ENCODE measurements at regions not wholly inside any gene's neighbourhood (a gene's known extent, or its start where the extent isn't known, plus 50 kb on each side); places are given as distances from the start of the nearest gene placed in this dataset.

DNA sequence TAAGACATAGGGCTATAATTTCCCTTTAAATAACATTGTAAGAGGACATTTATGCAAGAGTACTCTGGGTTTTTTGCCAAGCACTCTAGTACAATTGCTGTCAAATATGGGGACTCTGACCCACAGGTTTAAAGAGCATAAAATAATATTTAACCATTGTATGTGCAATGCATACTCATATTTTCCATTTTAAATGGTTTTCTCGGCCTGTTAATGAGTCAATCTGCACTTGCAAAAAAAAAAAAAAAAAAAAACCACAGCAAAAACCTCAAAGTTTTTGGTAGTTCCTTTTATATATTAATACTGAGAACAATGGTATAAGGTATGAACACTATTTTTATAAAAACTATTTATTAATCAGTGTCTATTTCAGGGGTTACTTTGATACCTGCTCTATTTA is 304.0 kb upstream of the CBLB start:
- no peaks in the 10 kb centered on the region for H3K4me1 ChIP-seq (ENCODE audit: control insufficient read depth in 2 of 2, insufficient read depth in 2 of 2, low read length in 2 of 2)
- H3K27ac ChIP-seq (ENCODE audit: low read depth in 2 of 2, low read length in 2 of 2) = no peak overlapping the region
- H3K9ac ChIP-seq (ENCODE audit: low read depth in 1 of 2, low read length in 2 of 2) = no peak overlapping the region
- H3K27me3 ChIP-seq (ENCODE audit: control insufficient read depth in 2 of 2, insufficient read depth in 2 of 2, low read length in 2 of 2) = no peaks in the 10 kb centered on the region
- H3K9me3 ChIP-seq (ENCODE audit: control insufficient read depth in 2 of 2, low read length in 2 of 2) = no peaks in the 10 kb centered on the region
- no peaks in the 10 kb centered on the region for H3K36me3 ChIP-seq (ENCODE audit: control insufficient read depth in 2 of 2, insufficient read depth in 2 of 2, low read length in 2 of 2)
- no peak overlapping the region for H3K4me3 ChIP-seq (ENCODE audit: low read length in 2 of 2)

DNA sequence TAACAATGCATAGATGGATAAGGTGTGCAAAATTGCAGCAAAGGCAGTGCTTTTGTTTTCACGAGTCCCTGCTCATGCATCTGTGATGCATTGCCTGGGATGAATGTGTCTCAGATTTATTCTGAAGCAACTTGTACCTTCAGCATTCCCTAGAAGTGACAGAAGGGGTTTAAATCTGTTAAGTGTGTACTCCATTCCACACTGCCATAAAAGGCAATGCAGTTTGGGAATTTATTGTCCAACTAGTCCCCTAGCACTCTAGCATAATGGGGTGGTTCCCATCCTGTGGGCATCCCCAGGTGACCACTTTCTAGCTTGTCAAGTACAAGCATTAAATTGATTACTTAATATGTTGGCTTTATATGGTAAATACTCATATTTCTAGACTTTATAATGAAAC is 306.5 kb upstream of the CBLB start:
- Histone ChIP-seq H3K9ac (ENCODE audit: low read depth in 1 of 2, low read length in 2 of 2) (no peak overlapping the region), H3K9me3 (ENCODE audit: control insufficient read depth in 2 of 2, low read length in 2 of 2) (no peaks in the 10 kb centered on the region), H3K4me1 (ENCODE audit: control insufficient read depth in 2 of 2, insufficient read depth in 2 of 2, low read length in 2 of 2) (no peaks in the 10 kb centered on the region), H3K4me3 (ENCODE audit: low read length in 2 of 2) (no peak overlapping the region), H3K36me3 (ENCODE audit: control insufficient read depth in 2 of 2, insufficient read depth in 2 of 2, low read length in 2 of 2) (no peaks in the 10 kb centered on the region), H3K27me3 (ENCODE audit: control insufficient read depth in 2 of 2, insufficient read depth in 2 of 2, low read length in 2 of 2) (no peaks in the 10 kb centered on the region), H3K27ac (ENCODE audit: low read depth in 2 of 2, low read length in 2 of 2) (no peak overlapping the region)

DNA sequence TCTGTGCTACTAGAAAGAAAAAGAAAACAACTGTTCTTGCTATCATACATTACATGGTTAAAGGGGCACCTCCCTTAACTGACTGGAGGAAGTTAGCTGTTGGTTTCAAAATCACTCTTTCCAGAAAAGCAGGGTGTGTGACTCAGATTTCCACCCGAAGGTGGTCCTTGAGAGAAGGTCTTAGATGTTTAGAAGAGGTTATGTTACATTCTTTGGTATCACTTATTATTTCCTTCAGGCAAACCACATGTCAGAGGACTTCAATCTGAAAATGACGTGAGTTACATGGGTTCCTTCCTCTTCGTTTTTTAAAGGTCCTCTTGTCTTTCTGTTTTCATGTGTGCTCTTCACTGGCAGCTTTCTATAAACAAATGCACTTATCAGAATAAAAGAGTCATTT is 307.9 kb upstream of the CBLB start:
- Histone ChIP-seq H3K9ac (ENCODE audit: low read depth in 1 of 2, low read length in 2 of 2) (no peak overlapping the region), H3K4me1 (ENCODE audit: control insufficient read depth in 2 of 2, insufficient read depth in 2 of 2, low read length in 2 of 2) (no peaks in the 10 kb centered on the region), H3K9me3 (ENCODE audit: control insufficient read depth in 2 of 2, low read length in 2 of 2) (no peaks in the 10 kb centered on the region), H3K27ac (ENCODE audit: low read depth in 2 of 2, low read length in 2 of 2) (no peak overlapping the region), H3K27me3 (ENCODE audit: control insufficient read depth in 2 of 2, insufficient read depth in 2 of 2, low read length in 2 of 2) (no peaks in the 10 kb centered on the region), H3K4me3 (ENCODE audit: low read length in 2 of 2) (peak overlapping the region in 1 of 2 donors; percentile 8), H3K36me3 (ENCODE audit: control insufficient read depth in 2 of 2, insufficient read depth in 2 of 2, low read length in 2 of 2) (no peaks in the 10 kb centered on the region)

GRCh38 chr3:106182950-106183511 is 314.2 kb upstream of the CBLB start:
- Histone ChIP-seq H3K27me3 (ENCODE audit: control insufficient read depth in 2 of 2, insufficient read depth in 2 of 2, low read length in 2 of 2) (no peaks in the 10 kb centered on the region), H3K27ac (ENCODE audit: low read depth in 2 of 2, low read length in 2 of 2) (no peak overlapping the region), H3K36me3 (ENCODE audit: control insufficient read depth in 2 of 2, insufficient read depth in 2 of 2, low read length in 2 of 2) (no peaks in the 10 kb centered on the region), H3K9me3 (ENCODE audit: control insufficient read depth in 2 of 2, low read length in 2 of 2) (no peaks in the 10 kb centered on the region), H3K9ac (ENCODE audit: low read depth in 1 of 2, low read length in 2 of 2) (no peak overlapping the region), H3K4me1 (ENCODE audit: control insufficient read depth in 2 of 2, insufficient read depth in 2 of 2, low read length in 2 of 2) (no peaks in the 10 kb centered on the region), H3K4me3 (ENCODE audit: low read length in 2 of 2) (no peak overlapping the region)

- H3K4me1 ChIP-seq (ENCODE audit: control insufficient read depth in 2 of 2, insufficient read depth in 2 of 2, low read length in 2 of 2) = no peaks in the 10 kb centered on the region
- no peaks in the 10 kb centered on the region for H3K36me3 ChIP-seq (ENCODE audit: control insufficient read depth in 2 of 2, insufficient read depth in 2 of 2, low read length in 2 of 2)
- no peak overlapping the region for H3K9ac ChIP-seq (ENCODE audit: low read depth in 1 of 2, low read length in 2 of 2)
- no peaks in the 10 kb centered on the region for H3K27me3 ChIP-seq (ENCODE audit: control insufficient read depth in 2 of 2, insufficient read depth in 2 of 2, low read length in 2 of 2)
- no peak overlapping the region for H3K4me3 ChIP-seq (ENCODE audit: low read length in 2 of 2)
- H3K27ac ChIP-seq (ENCODE audit: low read depth in 2 of 2, low read length in 2 of 2) = no peak overlapping the region
- H3K9me3 ChIP-seq (ENCODE audit: control insufficient read depth in 2 of 2, low read length in 2 of 2) = no peaks in the 10 kb centered on the region
These were observed 315.1 kb upstream of the CBLB start for GRCh38 chr3:106183762-106184391.

DNA sequence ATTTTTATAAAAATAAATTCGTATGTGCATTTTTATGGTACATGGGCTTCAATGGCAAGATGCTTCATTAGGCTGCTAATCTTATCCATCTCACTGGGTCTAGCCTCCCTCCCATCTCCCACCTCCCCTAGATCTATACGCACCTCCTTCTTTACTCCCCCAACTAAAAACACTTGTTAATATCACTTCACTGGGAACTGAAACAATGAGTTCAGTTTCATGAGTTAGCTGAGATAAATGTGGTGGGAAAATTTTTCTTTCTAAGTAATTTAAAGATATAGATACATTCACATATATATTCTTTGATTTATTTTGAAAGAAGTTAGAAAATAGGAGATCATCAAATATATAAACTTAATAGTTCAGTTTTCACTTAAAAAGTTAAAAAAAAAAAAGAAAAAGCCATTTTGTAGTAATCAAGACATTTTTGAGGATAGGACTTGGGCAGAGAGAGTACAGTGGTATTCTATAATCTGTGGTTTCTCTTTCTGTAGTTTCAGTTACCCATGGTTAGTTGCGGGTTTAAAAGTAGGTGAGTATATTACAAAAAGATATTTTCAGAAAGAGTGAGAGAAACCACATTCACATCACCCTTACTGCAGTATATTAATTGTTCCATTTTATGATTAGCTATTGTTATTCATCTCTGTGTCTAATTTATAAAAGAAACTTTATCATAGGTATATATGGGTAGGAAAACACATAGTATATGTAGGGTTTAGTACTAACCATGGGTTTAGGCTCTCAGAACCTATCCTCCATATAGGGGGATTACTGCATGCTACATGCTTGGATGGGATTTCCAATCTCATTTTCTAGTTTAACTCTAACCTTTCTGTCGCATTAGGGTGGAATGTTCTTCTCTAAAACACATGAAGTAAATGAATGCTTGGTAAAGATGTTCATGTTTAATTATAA is 316.0 kb upstream of the CBLB start:
- no peaks in the 10 kb centered on the region for H3K9me3 ChIP-seq (ENCODE audit: control insufficient read depth in 2 of 2, low read length in 2 of 2)
- no peak overlapping the region for H3K4me3 ChIP-seq (ENCODE audit: low read length in 2 of 2)
- H3K36me3 ChIP-seq (ENCODE audit: control insufficient read depth in 2 of 2, insufficient read depth in 2 of 2, low read length in 2 of 2) = no peaks in the 10 kb centered on the region
- no peak overlapping the region for H3K9ac ChIP-seq (ENCODE audit: low read depth in 1 of 2, low read length in 2 of 2)
- H3K4me1 ChIP-seq (ENCODE audit: control insufficient read depth in 2 of 2, insufficient read depth in 2 of 2, low read length in 2 of 2) = no peaks in the 10 kb centered on the region
- H3K27ac ChIP-seq (ENCODE audit: low read depth in 2 of 2, low read length in 2 of 2) = no peak overlapping the region
- no peaks in the 10 kb centered on the region for H3K27me3 ChIP-seq (ENCODE audit: control insufficient read depth in 2 of 2, insufficient read depth in 2 of 2, low read length in 2 of 2)

GRCh38 chr3:106185949-106186348 is 317.1 kb upstream of the CBLB start:
- Histone ChIP-seq H3K4me3 (ENCODE audit: low read length in 2 of 2) (no peak overlapping the region), H3K27me3 (ENCODE audit: control insufficient read depth in 2 of 2, insufficient read depth in 2 of 2, low read length in 2 of 2) (no peaks in the 10 kb centered on the region), H3K9me3 (ENCODE audit: control insufficient read depth in 2 of 2, low read length in 2 of 2) (no peaks in the 10 kb centered on the region), H3K4me1 (ENCODE audit: control insufficient read depth in 2 of 2, insufficient read depth in 2 of 2, low read length in 2 of 2) (no peaks in the 10 kb centered on the region), H3K9ac (ENCODE audit: low read depth in 1 of 2, low read length in 2 of 2) (no peak overlapping the region), H3K36me3 (ENCODE audit: control insufficient read depth in 2 of 2, insufficient read depth in 2 of 2, low read length in 2 of 2) (no peaks in the 10 kb centered on the region), H3K27ac (ENCODE audit: low read depth in 2 of 2, low read length in 2 of 2) (no peak overlapping the region)

GRCh38 chr3:106190296-106190695 is 321.5 kb upstream of the CBLB start:
- Histone ChIP-seq H3K27me3 (ENCODE audit: control insufficient read depth in 2 of 2, insufficient read depth in 2 of 2, low read length in 2 of 2) (no peaks in the 10 kb centered on the region), H3K36me3 (ENCODE audit: control insufficient read depth in 2 of 2, insufficient read depth in 2 of 2, low read length in 2 of 2) (no peaks in the 10 kb centered on the region), H3K4me1 (ENCODE audit: control insufficient read depth in 2 of 2, insufficient read depth in 2 of 2, low read length in 2 of 2) (no peaks in the 10 kb centered on the region), H3K9me3 (ENCODE audit: control insufficient read depth in 2 of 2, low read length in 2 of 2) (no peaks in the 10 kb centered on the region), H3K27ac (ENCODE audit: low read depth in 2 of 2, low read length in 2 of 2) (no peak overlapping the region), H3K4me3 (ENCODE audit: low read length in 2 of 2) (no peak overlapping the region), H3K9ac (ENCODE audit: low read depth in 1 of 2, low read length in 2 of 2) (no peak overlapping the region)

GRCh38 chr3:106191211-106191610 is 322.4 kb upstream of the CBLB start:
- no peak overlapping the region for H3K9ac ChIP-seq (ENCODE audit: low read depth in 1 of 2, low read length in 2 of 2)
- H3K27ac ChIP-seq (ENCODE audit: low read depth in 2 of 2, low read length in 2 of 2) = no peak overlapping the region
- H3K9me3 ChIP-seq (ENCODE audit: control insufficient read depth in 2 of 2, low read length in 2 of 2) = no peaks in the 10 kb centered on the region
- no peak overlapping the region for H3K4me3 ChIP-seq (ENCODE audit: low read length in 2 of 2)
- H3K4me1 ChIP-seq (ENCODE audit: control insufficient read depth in 2 of 2, insufficient read depth in 2 of 2, low read length in 2 of 2) = no peaks in the 10 kb centered on the region
- H3K27me3 ChIP-seq (ENCODE audit: control insufficient read depth in 2 of 2, insufficient read depth in 2 of 2, low read length in 2 of 2) = no peaks in the 10 kb centered on the region
- no peaks in the 10 kb centered on the region for H3K36me3 ChIP-seq (ENCODE audit: control insufficient read depth in 2 of 2, insufficient read depth in 2 of 2, low read length in 2 of 2)

DNA sequence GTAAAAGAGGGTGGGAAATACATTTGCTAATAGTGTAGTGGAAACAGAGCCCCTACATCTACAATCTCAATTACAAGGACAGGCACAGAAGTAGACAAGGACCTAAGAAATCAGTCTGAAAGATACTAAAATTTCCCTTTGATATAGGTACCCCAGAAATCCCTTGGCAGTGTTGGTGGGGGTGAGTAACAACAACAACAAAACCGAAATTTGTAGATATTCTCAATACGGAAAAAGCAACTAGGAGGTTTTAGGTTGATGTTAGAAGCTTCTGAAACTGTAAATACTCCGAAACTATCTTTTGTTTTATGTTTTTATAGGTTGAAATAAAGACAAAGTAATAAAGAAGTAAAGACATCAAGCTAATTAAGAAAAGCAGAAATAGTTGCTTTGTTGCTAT is 323.1 kb upstream of the CBLB start:
- Histone ChIP-seq H3K4me1 (ENCODE audit: control insufficient read depth in 2 of 2, insufficient read depth in 2 of 2, low read length in 2 of 2) (no peaks in the 10 kb centered on the region), H3K36me3 (ENCODE audit: control insufficient read depth in 2 of 2, insufficient read depth in 2 of 2, low read length in 2 of 2) (no peaks in the 10 kb centered on the region), H3K27me3 (ENCODE audit: control insufficient read depth in 2 of 2, insufficient read depth in 2 of 2, low read length in 2 of 2) (no peaks in the 10 kb centered on the region), H3K4me3 (ENCODE audit: low read length in 2 of 2) (no peak overlapping the region), H3K9me3 (ENCODE audit: control insufficient read depth in 2 of 2, low read length in 2 of 2) (no peaks in the 10 kb centered on the region), H3K27ac (ENCODE audit: low read depth in 2 of 2, low read length in 2 of 2) (no peak overlapping the region), H3K9ac (ENCODE audit: low read depth in 1 of 2, low read length in 2 of 2) (no peak overlapping the region)
